ENCODE measurements at regions not wholly inside any gene's neighbourhood (a gene's known extent, or its start where the extent isn't known, plus 50 kb on each side); places are given as distances from the start of the nearest gene placed in this dataset.

- TF ChIP-seq CTCF (IDR thresholded peaks at IDR 0.05) (no peak), POLR2A (IDR thresholded peaks at IDR 0.05) (no peak)
These were observed 164.1 kb upstream of the ZSWIM2 start for GRCh38 chr2:187013058-187013457.

All from uterus (tissue), 2 donors.